OCI-LY7 (cell line): ENCODE measurements at regions not wholly inside any gene's neighbourhood (a gene's known extent, or its start where the extent isn't known, plus 50 kb on each side); places are given as distances from the start of the nearest gene placed in this dataset.

Experiments
- BruUV-seq: library from RNA; stranded (reverse); fragments of 400-500 nt; replicated peaks from 2 replicates; lab custom pipeline; 2021; lab: Mats Ljungman, UMichigan
- CTCF ChIA-PET: fragments of 300-600 bp; sonication (Branson Sonifier 250); formaldehyde crosslinking; loops from one replicate; lab custom pipeline; 2022; ENCODE audit warnings: antibody characterized with exemption; ENCODE audit not compliant: unreplicated experiment; lab: Charles Lee
- POLR2A ChIA-PET: fragments of 300-600 bp; sonication (Branson Sonifier 250); formaldehyde crosslinking; loops from one replicate; lab custom pipeline; 2022; ENCODE audit warnings: antibody characterized with exemption; lab: Charles Lee
- DNase-seq: peaks from one replicate; pipeline ENCODE4 v3.0.0-alpha.2; 2015; ENCODE audit warnings: low spot score
- H2AFZ ChIP-seq: fragments of 200-600 bp; sonication (generic), shearing (Covaris generic); 2 replicates; pipeline ENCODE4 v1.6.1; 2014; ENCODE audit warnings: mild to moderate bottlenecking, antibody characterized with exemption, low read length, moderate library complexity
- H3K27ac ChIP-seq: fragments of 200-600 bp; sonication (generic); 2 replicates; pipeline ENCODE4 v1.5.1; 2014; ENCODE audit warnings: mixed run types, low read depth, mild to moderate bottlenecking, moderate library complexity, low read length, inconsistent platforms; ENCODE audit not compliant: poor library complexity, severe bottlenecking
- H3K36me3 ChIP-seq: fragments of 200-600 bp; sonication (generic); 2 replicates; pipeline ENCODE4 v1.6.1; 2014; ENCODE audit warnings: mild to moderate bottlenecking, antibody characterized with exemption, low read length, moderate library complexity, mixed read lengths; ENCODE audit not compliant: insufficient read depth
- H3K4me1 ChIP-seq: fragments of 200-600 bp; sonication (generic); 2 replicates; pipeline ENCODE4 v1.5.1; 2014; ENCODE audit warnings: mild to moderate bottlenecking, low read length; ENCODE audit not compliant: insufficient read depth, poor library complexity, severe bottlenecking
- H3K4me2 ChIP-seq: fragments of 200-600 bp; sonication (generic); 2 replicates; pipeline ENCODE4 v1.6.1; 2014; ENCODE audit warnings: mild to moderate bottlenecking, low read length
- H3K4me3 ChIP-seq: fragments of 200-600 bp; sonication (generic); 2 replicates; pipeline ENCODE4 v1.5.1; 2014; ENCODE audit warnings: mild to moderate bottlenecking, low read depth, low read length; ENCODE audit not compliant: poor library complexity, severe bottlenecking
- H3K79me2 ChIP-seq: fragments of 200-600 bp; sonication (generic); 2 replicates; pipeline ENCODE4 v1.6.1; 2016; ENCODE audit warnings: low read depth, mild to moderate bottlenecking, low read length, moderate library complexity, mixed read lengths; ENCODE audit not compliant: insufficient read depth
- H3K9me2 ChIP-seq: fragments of 200-600 bp; sonication (generic); 2 replicates; pipeline ENCODE4 v1.6.1; 2016; ENCODE audit warnings: mild to moderate bottlenecking, low read length, mixed read lengths; ENCODE audit not compliant: insufficient read depth
- H3K9me3 ChIP-seq: fragments of 200-600 bp; sonication (generic); 2 replicates; pipeline ENCODE4 v1.6.1; 2014; ENCODE audit warnings: mild to moderate bottlenecking, mixed run types, low read length, mixed read lengths
- H4K20me1 ChIP-seq: fragments of 200-600 bp; sonication (generic); 2 replicates; pipeline ENCODE4 v1.6.1; 2014; ENCODE audit warnings: mild to moderate bottlenecking, antibody characterized with exemption, low read length, moderate library complexity, mixed read lengths; ENCODE audit not compliant: insufficient read depth
- EZH2phosphoT487 ChIP-seq: fragments of 200-600 bp; sonication (generic); IDR thresholded peaks from 2 replicates; pipeline ENCODE4 v1.6.1; 2018; ENCODE audit warnings: low read depth, borderline replicate concordance, mild to moderate bottlenecking, mixed run types, antibody characterized with exemption, low read length, moderate library complexity, mixed read lengths
- intact Hi-C: fragments of 100-400 bp; cut with micrococcal nuclease; formaldehyde crosslinking; loops from one replicate; pipeline ENCODE4 v1.10.0; 2022; ENCODE audit not compliant: unreplicated experiment
- TF ChIP-seq, protein P1 (sequence below): fragments of 200-600 bp; sonication (generic); conservative IDR thresholded peaks from 2 replicates; pipeline ENCODE4 v1.5.1; 2014; ENCODE audit warnings: mild to moderate bottlenecking, antibody characterized with exemption, low read length, moderate library complexity, mixed read lengths

DNA sequence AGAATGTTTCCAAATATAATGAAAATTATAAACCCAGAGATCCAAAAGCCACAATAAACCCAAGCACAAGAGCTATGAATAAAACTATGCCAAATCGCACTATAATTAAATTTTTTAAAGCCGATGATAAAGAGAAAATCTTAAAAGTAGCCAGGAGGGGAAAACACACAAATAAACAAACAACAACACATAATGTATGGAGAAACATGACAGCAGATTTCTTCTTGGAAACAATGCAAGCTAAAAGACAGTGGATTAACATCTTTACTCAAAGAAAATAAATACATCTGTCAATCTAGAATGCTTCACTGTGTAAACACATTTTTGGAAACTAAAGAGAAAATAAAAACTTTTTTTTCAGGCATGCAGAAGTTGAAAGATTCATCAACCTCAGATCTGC is 53.0 kb upstream of the SMOX start:
- Histone ChIP-seq H3K4me1 (no peaks in the 10 kb centered on the region), H3K9me2 (no peaks in the 10 kb centered on the region), H3K27ac (no peak overlapping the region), H3K4me2 (no peak overlapping the region), H3K9me3 (peaks cover 5% of the 10 kb centered on the region; the same call in 1 of the 2 replicates), H3K4me3 (no peak overlapping the region), H3K79me2 (no peaks in the 10 kb centered on the region), H4K20me1 (no peaks in the 10 kb centered on the region), H3K36me3 (no peaks in the 10 kb centered on the region), H2AFZ (no peak overlapping the region)
- intact Hi-C loops, result no loop called here
- ChIA-PET POLR2A (no interaction called here), CTCF (no interaction called here)
- DNase-seq, result no peak
- BruUV-seq, result no TSS peak
- TF ChIP-seq, protein P1, sequence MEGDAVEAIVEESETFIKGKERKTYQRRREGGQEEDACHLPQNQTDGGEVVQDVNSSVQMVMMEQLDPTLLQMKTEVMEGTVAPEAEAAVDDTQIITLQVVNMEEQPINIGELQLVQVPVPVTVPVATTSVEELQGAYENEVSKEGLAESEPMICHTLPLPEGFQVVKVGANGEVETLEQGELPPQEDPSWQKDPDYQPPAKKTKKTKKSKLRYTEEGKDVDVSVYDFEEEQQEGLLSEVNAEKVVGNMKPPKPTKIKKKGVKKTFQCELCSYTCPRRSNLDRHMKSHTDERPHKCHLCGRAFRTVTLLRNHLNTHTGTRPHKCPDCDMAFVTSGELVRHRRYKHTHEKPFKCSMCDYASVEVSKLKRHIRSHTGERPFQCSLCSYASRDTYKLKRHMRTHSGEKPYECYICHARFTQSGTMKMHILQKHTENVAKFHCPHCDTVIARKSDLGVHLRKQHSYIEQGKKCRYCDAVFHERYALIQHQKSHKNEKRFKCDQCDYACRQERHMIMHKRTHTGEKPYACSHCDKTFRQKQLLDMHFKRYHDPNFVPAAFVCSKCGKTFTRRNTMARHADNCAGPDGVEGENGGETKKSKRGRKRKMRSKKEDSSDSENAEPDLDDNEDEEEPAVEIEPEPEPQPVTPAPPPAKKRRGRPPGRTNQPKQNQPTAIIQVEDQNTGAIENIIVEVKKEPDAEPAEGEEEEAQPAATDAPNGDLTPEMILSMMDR, result no peak
- TF ChIP-seq EZH2phosphoT487, result no peak

DNA sequence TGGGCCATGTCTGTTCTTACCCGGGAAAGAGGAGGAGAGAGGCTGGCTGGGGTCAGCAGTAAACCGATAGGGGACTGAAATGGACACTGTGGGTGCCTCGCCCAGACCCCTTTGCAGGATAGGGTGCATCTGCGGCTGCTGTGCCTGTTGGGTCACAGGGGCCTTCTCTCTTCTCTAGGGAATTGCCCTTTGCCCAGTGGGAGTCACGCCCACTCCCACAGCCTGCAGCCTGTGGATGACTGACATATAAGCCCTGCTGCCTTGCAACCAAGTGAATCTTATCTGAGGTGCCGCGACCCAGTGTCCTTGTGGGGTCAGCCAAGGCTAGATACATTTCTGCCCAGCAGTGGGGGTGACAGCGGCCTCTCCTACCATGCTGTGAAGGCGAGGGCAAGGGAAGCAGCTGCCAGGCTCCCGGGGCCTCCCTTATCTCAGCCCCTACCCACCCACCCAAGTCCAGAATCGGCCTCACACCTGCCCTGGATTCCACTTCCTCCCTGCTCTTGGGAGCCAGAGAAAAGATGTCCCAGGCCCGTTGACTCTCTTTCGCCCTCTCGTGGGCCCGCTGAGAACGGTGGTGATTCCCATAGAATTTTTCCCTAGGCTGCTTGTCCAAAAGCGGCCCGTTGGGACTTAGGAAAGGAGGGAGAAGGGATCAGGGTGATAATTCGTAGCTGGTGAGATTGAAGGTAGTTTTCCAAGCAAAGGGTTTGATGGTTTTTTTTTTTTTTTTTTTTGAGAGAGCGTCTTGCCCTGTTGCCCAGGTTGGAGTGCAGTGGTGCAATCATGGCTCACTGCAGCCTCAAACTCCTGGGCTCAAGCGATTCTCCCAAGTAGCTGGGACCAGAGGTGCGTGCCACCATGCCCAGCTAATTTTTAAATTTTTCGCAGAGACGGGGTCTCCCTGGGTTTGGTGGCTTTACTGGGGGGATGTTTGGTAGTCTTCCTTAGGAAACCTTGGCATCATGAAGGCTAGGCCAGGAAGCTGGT is 56.8 kb upstream of the SMOX start:
- CTCF ChIA-PET, result no interaction called here
- no peaks in the 10 kb centered on the region for H3K36me3 ChIP-seq
- H3K27ac ChIP-seq, result no peak overlapping the region
- intact Hi-C loops, result no loop called here
- H3K9me3 ChIP-seq, result peaks cover 5% of the 10 kb centered on the region; the same call in 1 of the 2 replicates
- H3K4me2 ChIP-seq, result no peak overlapping the region
- BruUV-seq, result no TSS peak
- DNase-seq, result peak; percentile 29
- H3K4me1 ChIP-seq, result no peaks in the 10 kb centered on the region
- no peak overlapping the region for H3K4me3 ChIP-seq
- POLR2A ChIA-PET, result no interaction called here
- TF ChIP-seq, protein P1, result peak; percentile 69
- TF ChIP-seq EZH2phosphoT487, result no peak
- H3K79me2 ChIP-seq, result no peaks in the 10 kb centered on the region
- H3K9me2 ChIP-seq, result no peaks in the 10 kb centered on the region
- H4K20me1 ChIP-seq, result no peaks in the 10 kb centered on the region
- no peak overlapping the region for H2AFZ ChIP-seq
